ENCODE measurements at regions not wholly inside any gene's neighbourhood (a gene's known extent, or its start where the extent isn't known, plus 50 kb on each side); places are given as distances from the start of the nearest gene placed in this dataset.

DNA sequence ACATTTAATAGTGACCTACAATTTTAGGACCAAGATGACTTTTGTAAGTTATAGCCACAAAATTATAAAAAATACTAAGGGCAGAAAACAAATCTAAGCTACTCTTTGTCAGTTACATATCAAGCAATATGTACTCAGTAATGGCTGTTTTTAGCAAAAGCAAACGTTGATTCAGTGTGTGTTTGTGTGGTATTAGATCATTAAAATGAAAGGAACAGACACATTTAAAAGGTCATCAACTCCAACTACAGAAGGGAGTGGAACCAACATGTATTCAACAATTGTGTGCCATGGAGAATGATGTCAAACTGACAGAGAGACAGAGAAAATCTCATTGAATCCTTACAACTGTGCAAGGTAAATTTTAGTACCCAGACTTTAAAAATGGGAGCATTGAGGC is 268.8 kb upstream of the STT3B start:
- no peak for ATAC-seq
- Histone ChIP-seq H3K4me1 (no peaks in the 10 kb centered on the region), H3K9me3 (no peaks in the 10 kb centered on the region), H3K4me3 (no peak overlapping the region), H3K27me3 (no peaks in the 10 kb centered on the region), H3K36me3 (no peaks in the 10 kb centered on the region), H3K27ac (no peak overlapping the region)
- TF ChIP-seq POLR2A (IDR thresholded peaks at IDR 0.05), result no peak
- no peak for TF ChIP-seq EP300 (IDR thresholded peaks at IDR 0.05)
- TF ChIP-seq, protein P1, sequence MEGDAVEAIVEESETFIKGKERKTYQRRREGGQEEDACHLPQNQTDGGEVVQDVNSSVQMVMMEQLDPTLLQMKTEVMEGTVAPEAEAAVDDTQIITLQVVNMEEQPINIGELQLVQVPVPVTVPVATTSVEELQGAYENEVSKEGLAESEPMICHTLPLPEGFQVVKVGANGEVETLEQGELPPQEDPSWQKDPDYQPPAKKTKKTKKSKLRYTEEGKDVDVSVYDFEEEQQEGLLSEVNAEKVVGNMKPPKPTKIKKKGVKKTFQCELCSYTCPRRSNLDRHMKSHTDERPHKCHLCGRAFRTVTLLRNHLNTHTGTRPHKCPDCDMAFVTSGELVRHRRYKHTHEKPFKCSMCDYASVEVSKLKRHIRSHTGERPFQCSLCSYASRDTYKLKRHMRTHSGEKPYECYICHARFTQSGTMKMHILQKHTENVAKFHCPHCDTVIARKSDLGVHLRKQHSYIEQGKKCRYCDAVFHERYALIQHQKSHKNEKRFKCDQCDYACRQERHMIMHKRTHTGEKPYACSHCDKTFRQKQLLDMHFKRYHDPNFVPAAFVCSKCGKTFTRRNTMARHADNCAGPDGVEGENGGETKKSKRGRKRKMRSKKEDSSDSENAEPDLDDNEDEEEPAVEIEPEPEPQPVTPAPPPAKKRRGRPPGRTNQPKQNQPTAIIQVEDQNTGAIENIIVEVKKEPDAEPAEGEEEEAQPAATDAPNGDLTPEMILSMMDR (IDR thresholded peaks at IDR 0.05), result no peak
- TF ChIP-seq POLR2AphosphoS5 (IDR thresholded peaks at IDR 0.05), result no peak
- WGBS, 2 donors (ENCODE audit: low coverage in 1 of 2), result 59 to 77% methylated on average over 1 of the region's 1 CpG

DNA sequence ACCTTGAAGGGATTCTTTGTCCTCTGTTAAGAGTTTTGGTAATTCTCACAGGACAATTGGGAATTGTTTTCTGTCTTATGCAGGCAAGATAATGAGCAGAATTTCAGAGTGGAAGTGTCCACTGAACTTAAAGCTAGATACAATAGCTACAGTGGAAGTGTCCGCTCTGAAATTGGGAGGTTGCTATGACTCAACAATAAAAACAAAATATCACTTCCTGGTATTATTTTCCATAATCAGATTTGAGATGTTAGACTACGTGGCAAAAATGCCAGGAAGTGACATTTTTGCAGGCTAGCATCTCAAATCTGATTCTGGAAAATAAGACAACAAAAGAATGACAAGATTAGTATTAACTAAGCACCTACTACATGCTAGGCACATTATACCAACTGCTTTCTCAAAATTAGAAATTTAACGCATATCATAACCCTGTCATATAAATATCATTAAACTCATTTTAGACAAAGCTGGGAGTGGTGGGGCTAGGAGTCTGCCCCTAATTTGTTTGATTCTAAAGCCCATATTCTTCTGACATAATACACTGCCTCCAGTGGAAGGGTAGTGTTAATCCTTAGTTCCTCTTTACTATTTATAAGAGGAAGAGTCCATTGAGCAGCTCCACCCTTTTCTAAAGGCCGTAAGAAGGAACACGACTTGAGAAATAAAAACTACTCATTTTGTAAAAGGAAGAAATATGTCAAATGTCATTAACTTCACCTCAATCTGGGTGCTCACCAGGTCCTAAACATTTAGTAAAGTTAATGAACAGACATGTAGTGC is 266.9 kb upstream of the STT3B start:
- no peaks in the 10 kb centered on the region for H3K27me3 ChIP-seq
- WGBS, 2 donors (ENCODE audit: low coverage in 1 of 2), result 68 to 85% methylated on average over 4 to 5 of the region's 5 CpGs

DNA sequence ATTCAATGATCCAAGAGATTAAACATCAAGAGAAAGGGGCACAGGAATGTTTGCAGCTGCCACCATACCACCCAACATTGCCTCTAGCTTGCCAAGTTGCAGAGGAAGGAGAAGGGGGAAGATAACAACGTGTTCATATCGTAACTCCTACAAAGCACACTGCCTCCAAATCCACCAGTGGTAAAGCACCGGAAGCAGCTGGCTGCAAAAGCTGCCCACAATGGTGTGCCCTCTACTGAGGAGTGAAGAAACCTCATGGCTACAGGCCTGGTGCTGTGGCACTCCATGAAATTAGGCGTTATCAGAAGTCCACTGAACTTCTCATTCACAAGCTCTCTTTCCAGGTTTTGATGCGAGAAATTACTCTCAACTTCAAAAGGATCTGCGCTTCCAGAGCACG is 263.9 kb upstream of the STT3B start:
- Histone ChIP-seq H3K4me3 (no peak overlapping the region), H3K36me3 (no peaks in the 10 kb centered on the region), H3K4me1 (no peaks in the 10 kb centered on the region), H3K27ac (no peak overlapping the region), H3K9me3 (no peaks in the 10 kb centered on the region), H3K27me3 (no peaks in the 10 kb centered on the region)
- WGBS, 2 donors (ENCODE audit: low coverage in 1 of 2), result 82 to 87% methylated on average over 5 to 7 of the region's 7 CpGs
- TF ChIP-seq POLR2AphosphoS5 (IDR thresholded peaks at IDR 0.05) (no peak), EP300 (IDR thresholded peaks at IDR 0.05) (no peak)
- ATAC-seq, result no peak

More for the DNA sequence above, 266.9 kb upstream of the STT3B start:
- no peaks in the 10 kb centered on the region for H3K4me1 ChIP-seq
- H3K36me3 ChIP-seq, result no peaks in the 10 kb centered on the region
- TF ChIP-seq, protein P1 (IDR thresholded peaks at IDR 0.05), result no peak
- TF ChIP-seq POLR2AphosphoS5 (IDR thresholded peaks at IDR 0.05) (no peak), EP300 (IDR thresholded peaks at IDR 0.05) (no peak), POLR2A (IDR thresholded peaks at IDR 0.05) (no peak)
- peak overlapping the region in 1 of 4 donors; percentile 9 for H3K27ac ChIP-seq
- no peaks in the 10 kb centered on the region for H3K9me3 ChIP-seq
- H3K4me3 ChIP-seq, result no peak overlapping the region
- peak; percentile 39 for ATAC-seq

DNA sequence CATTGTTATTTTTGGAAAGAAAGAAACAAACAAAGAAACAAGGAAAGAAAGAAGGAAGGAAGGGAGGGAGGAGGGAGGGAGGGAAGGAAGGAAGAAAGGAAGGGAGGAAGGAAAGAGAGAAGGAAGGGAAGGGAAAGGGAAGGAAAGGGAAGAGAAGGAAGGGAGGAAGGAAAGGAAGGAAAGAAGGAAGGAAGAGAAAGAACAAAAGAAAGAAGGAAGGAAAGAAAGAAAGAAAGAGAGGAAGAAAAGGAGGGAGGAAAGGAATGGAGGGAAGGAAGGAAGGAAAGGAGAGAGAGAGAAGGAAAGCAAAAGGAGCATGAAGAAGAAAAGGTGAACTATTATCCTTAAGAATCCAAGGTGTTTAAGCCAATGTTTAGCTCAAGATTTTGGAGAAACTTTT is 262.7 kb upstream of the STT3B start:
- no peak for ATAC-seq
- TF ChIP-seq POLR2A (IDR thresholded peaks at IDR 0.05) (no peak), POLR2AphosphoS5 (IDR thresholded peaks at IDR 0.05) (no peak), EP300 (IDR thresholded peaks at IDR 0.05) (no peak)
- TF ChIP-seq, protein P1 (IDR thresholded peaks at IDR 0.05), result no peak
- no peak overlapping the region for H3K4me3 ChIP-seq
- peaks cover under 1 to 10% (median 5%) of the 10 kb centered on the region in 3 donors for H3K4me1 ChIP-seq
- H3K9me3 ChIP-seq, result no peaks in the 10 kb centered on the region
- H3K36me3 ChIP-seq, result no peaks in the 10 kb centered on the region
- H3K27ac ChIP-seq, result no peak overlapping the region
- H3K27me3 ChIP-seq, result no peaks in the 10 kb centered on the region

DNA sequence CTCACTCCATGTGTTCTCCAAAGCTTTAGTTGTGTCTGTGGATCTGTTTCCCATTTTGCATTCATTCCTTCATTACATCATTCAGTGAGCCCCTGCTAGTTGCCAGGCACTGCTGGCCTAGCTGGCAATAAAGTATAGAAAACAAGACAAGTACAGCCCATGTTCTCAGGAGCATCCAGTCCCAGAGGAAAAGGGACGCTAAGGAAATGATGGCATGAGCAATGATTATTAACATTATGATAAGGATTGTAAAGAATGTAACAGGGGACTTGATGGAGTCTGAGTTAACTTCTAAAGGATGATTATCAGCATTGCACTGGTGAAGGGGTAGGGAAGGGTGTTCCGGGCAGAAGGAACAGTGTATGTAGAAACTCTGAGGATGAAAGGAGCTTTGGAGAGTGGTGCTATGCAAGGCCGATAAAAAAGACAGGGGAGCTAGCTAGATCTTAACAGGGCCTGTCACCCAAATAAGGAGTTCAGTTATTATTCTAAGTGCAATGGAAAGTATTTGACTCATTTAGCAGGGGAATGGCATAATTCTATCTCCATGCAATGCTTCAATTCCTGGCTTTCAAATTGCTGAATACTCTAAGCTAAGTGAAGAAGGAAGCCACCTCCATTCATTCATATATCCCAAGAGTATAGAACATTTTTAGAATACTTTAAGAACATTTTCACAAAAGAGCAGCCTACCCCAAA is 258.2 kb upstream of the STT3B start:
- no peaks in the 10 kb centered on the region for H3K36me3 ChIP-seq
- H3K27ac ChIP-seq, result peak overlapping the region in 2 of 4 donors; percentile 3 to 34
- ATAC-seq, result peak; percentile 47
- TF ChIP-seq POLR2A (IDR thresholded peaks at IDR 0.05) (no peak), POLR2AphosphoS5 (IDR thresholded peaks at IDR 0.05) (no peak), EP300 (IDR thresholded peaks at IDR 0.05) (no peak)
- TF ChIP-seq, protein P1 (IDR thresholded peaks at IDR 0.05), result no peak
- H3K27me3 ChIP-seq, result no peaks in the 10 kb centered on the region
- no peak overlapping the region for H3K4me3 ChIP-seq
- H3K4me1 ChIP-seq, result peaks cover 4 to 19% (median 6%) of the 10 kb centered on the region in 3 donors
- no peaks in the 10 kb centered on the region for H3K9me3 ChIP-seq
- WGBS, 2 donors (ENCODE audit: low coverage in 1 of 2), result 61% methylated on average over 3 of the region's 3 CpGs; no CpG with 5 or more reads in 1 of the 2 donors
